Neuronal stem cell (in vitro differentiated cells): ENCODE measurements at regions not wholly inside any gene's neighbourhood (a gene's known extent, or its start where the extent isn't known, plus 50 kb on each side); places are given as distances from the start of the nearest gene placed in this dataset.

Source experiments
- DNase-seq: peaks from one replicate; pipeline ENCODE4 v3.0.0-alpha.2; 2013; ENCODE audit warnings: low spot score
- H2AFZ ChIP-seq: one replicate; pipeline ENCODE4 v1.6.1; 2013; ENCODE audit warnings: mild to moderate bottlenecking, low read length, inconsistent platforms
- H2AK5ac ChIP-seq: 2 replicates; pipeline ENCODE4 v1.6.1; 2013; ENCODE audit warnings: low read depth, mild to moderate bottlenecking, inconsistent platforms, low read length, moderate library complexity, mixed read lengths
- H2BK120ac ChIP-seq: 2 replicates; pipeline ENCODE4 v1.6.1; 2013; ENCODE audit warnings: low read depth, mild to moderate bottlenecking, inconsistent platforms, low read length, moderate library complexity, mixed read lengths
- H2BK12ac ChIP-seq: one replicate; pipeline ENCODE4 v1.6.1; 2013; ENCODE audit warnings: low read length, inconsistent platforms
- H2BK15ac ChIP-seq: 2 replicates; pipeline ENCODE4 v1.6.1; 2013; ENCODE audit warnings: mild to moderate bottlenecking, low read length, inconsistent platforms, mixed read lengths
- H2BK5ac ChIP-seq: one replicate; pipeline ENCODE4 v1.6.1; 2013; ENCODE audit warnings: inconsistent platforms, mild to moderate bottlenecking, low read length, moderate library complexity
- H3K14ac ChIP-seq: one replicate; pipeline ENCODE4 v1.6.1; 2013; ENCODE audit warnings: low read length, inconsistent platforms
- H3K18ac ChIP-seq: 2 replicates; pipeline ENCODE4 v1.6.1; 2013; ENCODE audit warnings: low read length, inconsistent platforms
- H3K23ac ChIP-seq: 2 replicates; pipeline ENCODE4 v1.6.1; 2013; ENCODE audit warnings: low read depth, mild to moderate bottlenecking, mixed read lengths, low read length, inconsistent platforms; ENCODE audit not compliant: poor library complexity
- H3K27ac ChIP-seq: replicated peaks from 3 replicates; pipeline ENCODE4 v1.5.1; 2013; ENCODE audit warnings: low read length, inconsistent platforms
- H3K27me3 ChIP-seq, 3 experiments: 2 replicates each; pipeline ENCODE4 v1.6.1; 2013; ENCODE audit warnings: low read length in 3 of 3, mild to moderate bottlenecking in 2 of 3, inconsistent platforms in 1 of 3, low read depth in 1 of 3, mixed read lengths in 1 of 3, moderate library complexity in 1 of 3; ENCODE audit not compliant: control insufficient read depth in 3 of 3, insufficient read depth in 3 of 3
- H3K36me3 ChIP-seq, 2 donors: replicated peaks in 1 of 2; 2 replicates each; pipeline ENCODE4 v1.6.1; 2013; ENCODE audit warnings: low read length in 2 of 2; ENCODE audit not compliant: control insufficient read depth in 2 of 2, insufficient read depth in 2 of 2
- H3K4ac ChIP-seq: 2 replicates; pipeline ENCODE4 v1.6.1; 2013; ENCODE audit warnings: inconsistent platforms, mild to moderate bottlenecking, low read length, moderate library complexity
- H3K4me1 ChIP-seq, 2 donors: 1 replicate in 1 of 2; 2 replicates in 1 of 2; pipeline ENCODE4 v1.6.1; 2013; ENCODE audit warnings: low read length in 2 of 2, low read depth in 1 of 2; ENCODE audit not compliant: control insufficient read depth in 2 of 2, insufficient read depth in 1 of 2
- H3K4me2 ChIP-seq: one replicate; pipeline ENCODE4 v1.6.1; 2013; ENCODE audit warnings: mild to moderate bottlenecking, low read length, inconsistent platforms; ENCODE audit not compliant: insufficient read depth, poor library complexity, severe bottlenecking
- H3K4me3 ChIP-seq, 2 donors: 2 replicates each; pipeline ENCODE4 v1.5.1; 2013; ENCODE audit warnings: low read length in 2 of 2, mild to moderate bottlenecking in 2 of 2, inconsistent platforms in 1 of 2, moderate library complexity in 1 of 2
- H3K79me1 ChIP-seq: one replicate; pipeline ENCODE4 v1.6.1; 2013; ENCODE audit warnings: low read depth, mild to moderate bottlenecking, inconsistent platforms, low read length, moderate library complexity
- H3K9ac ChIP-seq: one replicate; pipeline ENCODE4 v1.6.1; 2013; ENCODE audit warnings: mild to moderate bottlenecking, low read depth, low read length, inconsistent platforms; ENCODE audit not compliant: poor library complexity
- H3K9me3 ChIP-seq, 2 donors: replicated peaks in 1 of 2; 2 replicates each; pipeline versions ENCODE3 to v1.6.1; 2013; ENCODE audit warnings: low read length in 2 of 2, mild to moderate bottlenecking in 2 of 2, inconsistent platforms in 1 of 2, low read depth in 1 of 2, mixed read lengths in 1 of 2, moderate library complexity in 1 of 2; ENCODE audit not compliant: control insufficient read depth in 2 of 2, insufficient read depth in 1 of 2
- H4K8ac ChIP-seq: one replicate; pipeline ENCODE4 v1.6.1; 2013; ENCODE audit warnings: low read depth, mild to moderate bottlenecking, inconsistent platforms, low read length, moderate library complexity
- H4K91ac ChIP-seq: one replicate; pipeline ENCODE4 v1.6.1; 2013; ENCODE audit warnings: low read length, low read depth, mild to moderate bottlenecking, inconsistent platforms; ENCODE audit not compliant: poor library complexity
- WGBS, 2 donors: extraction: QIAGEN DNeasy Blood & Tissue Kit; methylation state at CpG; one replicate each; pipeline ENCODE4 v1.1.7; 2013; ENCODE audit warnings: missing lambda C conversion rate in 2 of 2, mixed read lengths in 1 of 2; ENCODE audit not compliant: insufficient read length in 2 of 2, insufficient replicate concordance in 1 of 2; ENCODE audit errors: extremely low coverage in 2 of 2; 5-methylcytosine and 5-hydroxymethylcytosine counted together

- no peaks in the 10 kb centered on the region for H3K9me3 ChIP-seq
- H3K4ac ChIP-seq, result no peak overlapping the region
- H3K23ac ChIP-seq, result no peak overlapping the region
- no peak overlapping the region for H2AFZ ChIP-seq
- no peak overlapping the region for H3K9ac ChIP-seq
- H3K36me3 ChIP-seq, result no peaks in the 10 kb centered on the region
- H2BK120ac ChIP-seq, result no peak overlapping the region
- no peak overlapping the region for H2BK15ac ChIP-seq
- no peak overlapping the region for H2BK12ac ChIP-seq
- DNase-seq, result no peak
- H3K79me1 ChIP-seq, result no peaks in the 10 kb centered on the region
- H3K4me2 ChIP-seq, result no peak overlapping the region
- H3K14ac ChIP-seq, result no peak overlapping the region
- no peak overlapping the region for H4K91ac ChIP-seq
- no peak overlapping the region for H2BK5ac ChIP-seq
- H2AK5ac ChIP-seq, result no peak overlapping the region
- no peaks in the 10 kb centered on the region for H3K4me1 ChIP-seq
- H3K18ac ChIP-seq, result no peak overlapping the region
- H3K27ac ChIP-seq, result no peak overlapping the region
- WGBS, 2 donors, result no CpG with 5 or more reads among the region's 4 CpGs
- H3K4me3 ChIP-seq, result no peak overlapping the region
- no peaks in the 10 kb centered on the region for H3K27me3 ChIP-seq
- H4K8ac ChIP-seq, result no peak overlapping the region
These were observed 63.1 kb upstream of the ZPBP start for GRCh38 chr7:50156163-50156562.

- H2AK5ac ChIP-seq, result peak overlapping the region; percentile 31
- H3K4me1 ChIP-seq, result no peaks in the 10 kb centered on the region
- H3K27me3 ChIP-seq, result no peaks in the 10 kb centered on the region
- H3K23ac ChIP-seq, result no peak overlapping the region
- no peaks in the 10 kb centered on the region for H3K36me3 ChIP-seq
- H3K4me2 ChIP-seq, result no peak overlapping the region
- no peak overlapping the region for H2BK15ac ChIP-seq
- no peak overlapping the region for H4K8ac ChIP-seq
- DNase-seq, result no peak
- no peak overlapping the region for H3K18ac ChIP-seq
- no peak overlapping the region for H2BK5ac ChIP-seq
- H3K9ac ChIP-seq, result no peak overlapping the region
- H3K4ac ChIP-seq, result no peak overlapping the region
- H3K27ac ChIP-seq, result no peak overlapping the region
- H2BK12ac ChIP-seq, result no peak overlapping the region
- H3K9me3 ChIP-seq, result no peaks in the 10 kb centered on the region
- H4K91ac ChIP-seq, result no peak overlapping the region
- no peak overlapping the region for H2AFZ ChIP-seq
- H3K79me1 ChIP-seq, result no peaks in the 10 kb centered on the region
- WGBS, 2 donors, result no CpG with 5 or more reads among the region's 6 CpGs
- no peak overlapping the region for H3K4me3 ChIP-seq
- H3K14ac ChIP-seq, result no peak overlapping the region
- H2BK120ac ChIP-seq, result no peak overlapping the region
These were observed 62.7 kb upstream of the ZPBP start for GRCh38 chr7:50155755-50156154.

GRCh38 chr7:50153995-50154394 is 60.9 kb upstream of the ZPBP start:
- H3K9me3 ChIP-seq, result no peaks in the 10 kb centered on the region
- no peak overlapping the region for H3K9ac ChIP-seq
- H3K4me2 ChIP-seq, result no peak overlapping the region
- H2BK15ac ChIP-seq, result no peak overlapping the region
- no peak overlapping the region for H3K14ac ChIP-seq
- DNase-seq, result no peak
- no peak overlapping the region for H3K18ac ChIP-seq
- H4K91ac ChIP-seq, result no peak overlapping the region
- H2BK5ac ChIP-seq, result no peak overlapping the region
- H2AFZ ChIP-seq, result no peak overlapping the region
- H3K4me1 ChIP-seq, result no peaks in the 10 kb centered on the region
- H3K36me3 ChIP-seq, result no peaks in the 10 kb centered on the region
- no CpG with 5 or more reads among the region's 6 CpGs for WGBS, 2 donors
- no peak overlapping the region for H3K4me3 ChIP-seq
- H2BK12ac ChIP-seq, result no peak overlapping the region
- H2AK5ac ChIP-seq, result no peak overlapping the region
- H3K27ac ChIP-seq, result no peak overlapping the region
- no peak overlapping the region for H3K4ac ChIP-seq
- H3K79me1 ChIP-seq, result no peaks in the 10 kb centered on the region
- no peak overlapping the region for H4K8ac ChIP-seq
- no peaks in the 10 kb centered on the region for H3K27me3 ChIP-seq
- no peak overlapping the region for H2BK120ac ChIP-seq
- H3K23ac ChIP-seq, result no peak overlapping the region

- Histone ChIP-seq H3K23ac (no peak overlapping the region), H3K79me1 (no peaks in the 10 kb centered on the region), H3K27me3 (no peaks in the 10 kb centered on the region), H2AFZ (no peak overlapping the region), H4K8ac (no peak overlapping the region), H3K9me3 (no peaks in the 10 kb centered on the region), H3K4ac (no peak overlapping the region), H4K91ac (no peak overlapping the region), H3K4me2 (no peak overlapping the region), H2BK12ac (no peak overlapping the region), H2AK5ac (no peak overlapping the region), H3K14ac (no peak overlapping the region), H3K4me1 (peaks cover 0 to 2% of the 10 kb centered on the region in 2 donors), H3K18ac (no peak overlapping the region), H3K36me3 (no peaks in the 10 kb centered on the region), H3K4me3 (no peak overlapping the region), H3K27ac (no peak overlapping the region), H2BK15ac (no peak overlapping the region), H2BK5ac (no peak overlapping the region), H3K9ac (no peak overlapping the region), H2BK120ac (no peak overlapping the region)
- no peak for DNase-seq
These were observed 60.1 kb upstream of the ZPBP start for GRCh38 chr7:50153148-50153547.
